ENCODE measurements at regions not wholly inside any gene's neighbourhood (a gene's known extent, or its start where the extent isn't known, plus 50 kb on each side); places are given as distances from the start of the nearest gene placed in this dataset.

DNA sequence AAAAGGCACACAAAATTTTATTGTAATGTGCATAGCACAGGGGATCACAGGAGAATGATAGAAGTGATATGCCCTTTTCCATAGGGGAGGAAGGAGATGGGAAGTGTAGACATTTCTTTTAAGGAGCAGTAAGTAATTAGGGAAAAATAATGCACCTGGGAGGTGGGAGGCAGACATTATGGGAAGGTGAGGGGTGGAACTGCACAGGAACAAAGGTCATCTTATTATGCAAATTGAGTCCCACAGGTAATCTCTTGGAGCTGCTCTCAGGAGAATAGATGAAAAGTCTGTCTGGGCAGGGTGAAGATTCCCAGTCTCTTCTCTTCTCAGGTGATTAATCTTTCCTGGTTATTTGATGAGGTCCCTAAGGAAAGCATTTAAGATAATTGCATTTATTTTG lies 331.5 kb downstream of the ENC1 start:
- DNase-seq = no peak

DNA sequence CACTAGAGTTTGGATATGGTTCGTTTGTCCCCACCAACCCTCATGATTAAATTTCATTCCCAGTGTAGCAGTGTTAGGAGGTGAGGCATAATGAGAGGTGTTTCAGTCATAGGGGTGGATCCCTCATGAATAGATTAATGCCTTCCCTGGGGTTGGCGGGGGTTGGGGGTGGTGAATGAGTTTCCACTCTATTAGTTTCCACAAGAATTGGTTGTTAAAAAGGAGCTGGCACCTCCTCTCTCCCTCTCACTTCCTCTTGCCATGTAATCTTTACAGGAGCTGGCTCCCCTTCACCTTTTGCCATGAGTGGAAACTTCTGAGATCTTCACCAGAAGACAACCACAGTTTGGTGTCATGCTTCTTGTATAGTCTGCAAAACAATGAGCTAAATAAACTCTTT lies 333.7 kb downstream of the ENC1 start:
- no peak for DNase-seq

DNA sequence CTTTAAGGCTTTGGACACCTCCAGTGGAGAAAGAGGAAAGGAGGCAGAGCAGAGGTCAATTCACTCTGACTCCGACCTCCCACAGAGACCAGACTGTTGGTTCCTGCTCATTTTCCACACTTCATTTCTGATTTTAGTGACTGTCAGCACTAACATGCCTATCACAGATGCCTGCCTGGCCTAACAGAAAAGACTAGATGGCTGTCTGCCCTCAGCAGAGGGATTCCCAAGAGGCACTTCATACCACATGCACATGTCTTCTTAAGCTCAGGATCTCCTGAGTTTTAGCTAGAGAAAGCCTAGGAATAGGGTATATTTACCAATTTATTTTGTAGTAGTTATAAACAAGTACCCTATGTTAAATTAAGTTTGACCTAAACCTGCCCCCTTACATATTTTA lies 336.0 kb downstream of the ENC1 start:
- DNase-seq = no peak

DNA sequence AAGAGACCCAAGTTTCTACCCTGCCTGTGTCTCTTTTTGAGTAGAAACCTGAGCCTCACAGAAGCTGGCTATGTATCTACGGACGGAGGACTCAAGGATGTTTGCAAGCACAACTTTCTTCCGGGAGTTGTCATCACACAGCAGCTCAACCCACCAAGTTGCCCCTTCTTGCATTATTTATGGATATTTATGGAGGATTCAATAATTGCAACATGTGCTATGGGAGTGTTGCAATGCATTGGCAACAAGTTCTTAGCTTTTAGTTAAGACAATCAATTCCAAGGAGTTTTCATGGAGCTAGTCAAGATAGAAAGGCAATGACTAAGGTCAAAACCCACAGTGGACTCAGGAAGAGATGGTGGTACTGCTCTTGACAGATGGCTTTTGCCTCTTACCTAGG lies 336.9 kb downstream of the ENC1 start:
- DNase-seq = no peak

DNA sequence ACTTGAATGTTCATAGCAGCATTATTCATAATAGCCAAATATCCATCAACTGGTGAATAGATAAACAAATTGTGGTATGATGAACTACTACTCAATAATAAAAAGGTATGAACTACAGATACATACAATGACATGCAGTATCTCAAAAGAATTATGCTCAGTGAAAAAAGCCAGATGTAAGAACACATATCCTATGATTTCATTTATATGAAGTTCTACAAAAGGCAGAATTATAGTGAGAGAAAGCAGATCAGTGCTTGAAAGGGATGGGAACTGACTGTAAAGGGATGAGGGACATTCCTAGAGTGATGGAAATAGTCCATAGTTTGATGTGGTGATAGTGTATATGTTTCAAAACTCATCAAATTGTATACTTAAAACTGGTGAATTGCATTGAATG lies 339.0 kb downstream of the ENC1 start:
- DNase-seq = no peak

DNA sequence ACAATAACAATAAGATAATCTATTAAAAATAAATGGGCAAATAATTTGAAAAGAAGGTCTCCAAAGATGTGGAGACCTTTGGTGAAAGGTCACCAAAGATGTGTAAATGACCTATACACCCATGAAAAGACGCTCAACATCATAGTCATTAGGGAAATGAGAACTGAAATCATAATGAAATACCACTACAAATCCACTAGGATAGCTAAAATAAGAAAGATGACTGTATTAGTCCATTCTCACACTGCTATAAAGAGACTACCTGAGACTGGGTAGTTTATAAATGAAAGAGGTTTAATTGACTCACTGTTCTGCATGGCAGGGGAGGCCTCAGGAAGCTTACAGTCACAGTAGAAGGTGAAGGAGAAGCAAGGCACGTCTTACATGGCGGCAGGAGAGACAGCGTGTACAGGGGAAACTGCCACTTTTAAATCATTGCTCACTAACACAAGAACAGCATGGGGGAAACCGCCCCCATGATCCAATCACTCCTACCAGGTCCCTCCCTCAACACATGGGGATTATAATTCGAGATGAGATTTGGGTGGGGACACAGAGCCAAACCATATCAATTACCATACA lies 339.6 kb downstream of the ENC1 start:
- DNase-seq = no peak

DNA sequence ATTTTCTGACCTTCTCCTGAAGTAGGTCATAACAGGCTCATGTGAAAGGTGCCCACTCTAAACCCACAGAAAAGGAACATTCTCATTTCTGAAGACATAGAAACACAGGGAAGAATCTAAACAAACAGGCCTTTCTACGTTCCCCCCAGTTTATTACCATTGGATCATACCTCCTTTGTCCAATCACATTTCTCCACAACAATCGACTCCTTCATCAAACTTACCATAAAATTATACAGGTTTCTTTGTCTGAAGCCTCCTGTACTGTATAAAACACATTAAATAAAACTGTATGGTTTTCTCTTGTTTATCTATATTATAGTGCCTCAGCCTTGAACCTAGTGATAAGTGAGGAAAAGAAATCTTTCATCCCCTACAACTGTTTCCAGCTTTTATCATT lies 340.7 kb downstream of the ENC1 start:
- no peak for DNase-seq

DNA sequence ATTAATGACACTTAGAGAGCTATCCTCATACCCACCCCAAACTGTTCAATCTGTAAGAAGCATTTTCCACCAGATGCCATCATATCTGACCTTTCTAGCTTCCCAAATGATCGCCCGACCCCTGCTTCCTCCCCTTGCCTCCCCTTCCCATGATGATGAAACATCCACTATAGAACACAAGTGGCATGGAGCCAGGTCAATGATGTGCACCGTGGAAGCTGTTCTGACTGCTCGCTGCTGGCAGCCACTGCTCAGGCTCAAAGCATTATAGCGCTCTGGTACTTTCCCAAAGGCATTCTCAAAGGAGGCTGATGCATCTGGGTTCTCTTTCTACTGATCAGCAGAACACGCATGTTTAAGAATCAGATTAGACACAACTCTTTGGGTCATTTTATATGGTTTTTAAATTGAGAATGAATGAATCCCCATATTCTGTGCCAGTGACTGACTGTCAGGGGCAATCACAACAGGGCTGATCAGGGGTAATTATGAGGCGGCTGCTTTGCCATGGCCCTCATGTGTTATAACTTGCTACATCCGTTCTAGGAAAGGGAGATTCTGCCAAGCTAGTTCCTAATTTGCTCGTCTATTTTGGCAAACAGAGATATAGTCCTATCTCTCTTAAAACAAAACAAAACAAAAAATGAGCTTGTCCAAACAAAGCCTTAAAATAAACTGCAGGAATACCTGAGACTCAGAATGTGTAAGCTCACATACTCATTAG lies 343.7 kb downstream of the ENC1 start:
- no peak for DNase-seq

DNA sequence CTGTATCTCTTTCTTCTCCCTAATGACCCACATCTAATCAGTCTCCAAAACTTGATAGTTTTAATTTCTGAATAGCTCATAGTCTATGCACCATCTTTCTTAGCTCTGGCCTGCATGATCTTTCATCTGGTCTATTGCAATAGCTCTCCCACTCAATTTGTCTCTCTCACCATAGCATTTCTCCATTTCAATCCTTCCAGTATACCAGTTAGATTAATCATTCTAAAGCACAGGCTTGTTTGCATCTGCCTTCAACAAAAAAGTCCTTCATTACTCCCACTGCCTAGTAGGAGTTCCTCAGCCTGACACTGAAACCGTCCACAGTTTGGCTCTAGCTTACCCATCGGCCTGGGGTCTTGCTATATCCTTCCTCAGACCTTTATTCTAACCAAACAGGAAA lies 344.9 kb downstream of the ENC1 start:
- no peak for DNase-seq

DNA sequence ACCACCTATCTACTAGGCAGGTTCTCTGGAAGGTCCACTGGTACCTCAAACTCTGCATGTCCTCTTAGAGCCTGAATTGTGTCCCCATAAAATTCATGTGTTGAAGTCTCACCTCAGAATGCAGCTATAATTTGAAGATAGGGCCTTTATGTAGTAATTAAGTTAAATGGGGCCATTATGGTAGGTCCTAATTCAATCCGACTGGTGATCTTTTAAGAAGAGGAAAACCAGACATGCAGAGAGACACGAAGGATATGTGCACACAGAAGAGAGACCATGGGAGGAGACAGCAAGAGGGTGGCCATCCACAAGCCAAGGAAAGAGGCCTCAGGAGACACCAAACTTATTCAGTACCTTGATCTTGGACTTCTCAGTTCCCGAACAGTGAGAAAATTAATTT lies 345.4 kb downstream of the ENC1 start:
- no peak for DNase-seq

DNA sequence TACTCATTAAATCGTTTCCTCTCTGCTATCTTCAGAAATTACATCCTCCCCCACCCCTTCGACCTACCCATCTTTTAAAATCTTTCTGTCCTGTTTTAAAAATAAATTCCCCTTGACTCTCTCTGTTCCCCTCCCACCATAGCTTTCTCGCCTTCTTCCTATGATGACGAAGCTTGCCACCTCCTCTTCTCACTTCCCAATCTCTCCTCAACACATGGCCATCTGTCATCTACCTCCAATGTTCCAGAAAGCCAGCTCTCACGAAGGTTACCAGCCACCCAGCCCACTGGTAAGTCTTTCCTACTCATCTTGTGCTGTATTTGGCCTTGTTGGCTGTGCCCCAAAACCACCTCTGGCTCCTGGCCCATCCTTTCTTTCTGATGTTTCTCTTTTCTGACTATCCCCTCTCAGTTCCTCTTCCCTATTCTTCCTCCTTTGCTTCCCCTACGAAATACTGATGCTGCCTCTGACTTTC lies 346.3 kb downstream of the ENC1 start:
- DNase-seq = no peak

DNA sequence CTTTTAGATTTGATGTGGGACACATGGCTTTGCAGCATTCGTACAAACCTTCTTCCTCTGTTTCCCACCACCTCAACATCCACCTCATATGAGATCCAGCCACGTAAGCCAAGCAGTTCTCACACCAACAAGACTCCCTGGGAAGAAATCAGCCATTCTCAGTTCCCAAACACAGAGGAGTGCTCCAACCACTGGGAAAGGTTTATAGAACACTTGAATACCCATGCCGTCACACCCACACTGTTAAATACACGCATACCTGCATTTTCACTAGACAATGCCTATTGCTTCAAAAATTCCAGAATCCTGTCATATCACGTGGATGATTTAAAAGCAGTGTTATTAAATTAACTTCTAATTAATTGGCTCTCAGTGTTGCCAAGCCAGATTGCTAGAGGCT lies 347.3 kb downstream of the ENC1 start:
- no peak for DNase-seq

DNA sequence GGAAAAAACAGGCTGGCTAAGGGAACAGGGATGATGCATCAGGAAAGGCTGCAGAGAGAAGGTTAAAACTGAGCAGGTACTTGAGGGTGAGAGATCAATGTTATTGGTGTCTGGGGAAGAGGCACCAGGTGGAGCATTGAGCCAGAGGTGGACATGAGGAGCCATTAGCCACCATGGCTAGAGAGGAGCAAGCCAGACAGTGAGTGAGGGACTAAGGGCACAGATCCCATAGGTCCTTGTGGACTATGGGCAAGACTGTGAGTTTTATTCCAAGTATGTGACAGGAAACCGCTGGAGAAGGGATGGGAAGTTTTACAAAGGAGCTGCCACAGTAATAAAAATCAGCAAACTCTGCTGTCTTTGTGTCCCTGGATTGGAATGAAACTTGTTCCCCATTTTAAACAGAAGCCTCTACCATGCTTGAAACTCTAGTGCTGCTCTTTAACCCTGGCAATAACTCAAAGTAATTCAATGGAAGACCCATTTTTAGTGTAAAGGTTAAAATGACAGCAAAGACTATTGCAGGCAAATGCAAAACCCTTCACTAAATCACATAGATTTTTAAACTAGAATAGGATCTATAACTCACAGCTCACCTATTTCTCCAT lies 349.8 kb downstream of the ENC1 start:
- DNase-seq = no peak

DNA sequence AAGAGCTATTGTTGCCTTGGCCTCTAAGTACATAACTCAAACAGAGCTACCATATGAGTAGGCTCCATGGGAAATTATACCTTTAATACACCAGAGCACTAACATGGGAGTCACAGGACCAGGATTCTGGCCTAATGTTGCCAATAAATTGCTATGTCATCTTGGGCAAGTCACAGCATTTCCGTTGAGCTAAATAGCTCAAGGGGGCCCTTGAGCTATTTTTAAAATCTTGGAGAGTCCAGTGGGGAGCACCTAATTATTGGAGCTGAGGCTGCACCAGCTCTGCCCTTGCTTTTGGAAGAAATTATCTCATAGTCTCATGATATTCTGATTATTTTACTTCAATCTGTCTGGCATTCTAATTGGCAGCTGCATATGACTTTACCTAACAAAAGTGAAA lies 350.8 kb downstream of the ENC1 start:
- no peak for DNase-seq

DNA sequence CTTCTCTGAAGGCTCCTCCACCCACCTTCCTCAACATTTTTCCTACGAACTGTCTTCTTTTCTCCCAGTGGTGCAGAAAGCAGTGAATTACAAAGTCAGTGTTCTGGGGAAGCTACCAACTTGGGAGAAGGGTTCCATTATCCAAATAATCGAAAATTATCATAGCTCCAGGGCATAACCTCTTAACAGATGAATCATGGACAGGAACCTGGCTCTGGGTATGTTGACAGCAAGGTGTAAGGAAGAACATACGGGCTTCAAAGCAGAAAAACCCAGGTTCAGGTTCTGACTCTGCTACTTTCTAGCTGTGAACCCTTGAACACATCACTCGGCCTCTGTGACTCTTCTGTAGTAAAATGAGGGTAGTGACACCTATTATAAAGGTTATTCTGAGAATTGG lies 351.3 kb downstream of the ENC1 start:
- DNase-seq = no peak

DNA sequence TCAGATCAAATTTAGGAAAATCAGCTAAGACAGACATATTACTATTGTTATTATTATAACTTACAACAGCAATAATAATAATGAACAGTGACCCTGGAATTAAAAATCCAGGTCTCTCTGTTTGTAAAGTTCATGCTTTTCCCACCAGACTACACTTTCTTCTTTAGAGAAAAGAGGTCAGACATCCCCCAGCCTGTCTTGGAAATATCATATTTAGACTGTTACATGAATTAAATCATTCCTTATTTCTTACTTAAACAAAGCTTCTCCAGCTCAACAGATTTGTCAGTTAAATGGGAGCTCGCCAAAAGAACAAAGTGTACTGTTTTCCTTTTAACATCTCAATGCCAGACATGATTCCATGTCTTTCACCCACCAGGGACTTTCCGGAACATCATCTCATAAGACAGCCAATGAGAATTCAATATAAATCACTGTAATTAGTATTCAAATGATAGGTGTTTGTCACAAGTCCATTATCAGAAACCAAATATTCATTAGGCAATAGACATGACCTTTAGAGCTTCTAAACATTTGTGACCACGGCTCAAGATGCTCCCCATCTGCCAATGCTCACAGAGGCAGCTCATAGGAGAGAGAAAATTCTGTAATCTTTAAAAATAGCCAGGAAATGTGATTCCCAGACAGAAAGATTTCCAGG lies 351.9 kb downstream of the ENC1 start:
- no peak for DNase-seq

DNA sequence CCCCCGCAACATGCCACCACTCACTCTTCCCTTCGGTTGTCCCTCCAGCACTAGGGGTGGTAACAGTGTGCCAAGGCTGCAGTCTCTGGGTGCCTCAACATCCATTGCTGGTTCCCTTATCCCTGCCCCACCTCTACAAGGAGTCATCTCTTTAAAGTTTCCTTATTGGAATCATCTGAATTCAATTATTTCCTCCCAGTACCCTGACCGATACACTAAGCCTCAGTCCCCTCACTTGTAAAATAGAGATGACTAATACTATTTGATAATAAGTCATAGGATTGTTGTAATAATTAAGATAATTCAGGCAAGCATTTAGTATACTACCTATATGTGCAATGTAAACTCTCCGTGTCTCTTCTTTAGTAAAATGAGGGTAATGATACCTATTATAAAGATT lies 352.5 kb downstream of the ENC1 start:
- DNase-seq = no peak

DNA sequence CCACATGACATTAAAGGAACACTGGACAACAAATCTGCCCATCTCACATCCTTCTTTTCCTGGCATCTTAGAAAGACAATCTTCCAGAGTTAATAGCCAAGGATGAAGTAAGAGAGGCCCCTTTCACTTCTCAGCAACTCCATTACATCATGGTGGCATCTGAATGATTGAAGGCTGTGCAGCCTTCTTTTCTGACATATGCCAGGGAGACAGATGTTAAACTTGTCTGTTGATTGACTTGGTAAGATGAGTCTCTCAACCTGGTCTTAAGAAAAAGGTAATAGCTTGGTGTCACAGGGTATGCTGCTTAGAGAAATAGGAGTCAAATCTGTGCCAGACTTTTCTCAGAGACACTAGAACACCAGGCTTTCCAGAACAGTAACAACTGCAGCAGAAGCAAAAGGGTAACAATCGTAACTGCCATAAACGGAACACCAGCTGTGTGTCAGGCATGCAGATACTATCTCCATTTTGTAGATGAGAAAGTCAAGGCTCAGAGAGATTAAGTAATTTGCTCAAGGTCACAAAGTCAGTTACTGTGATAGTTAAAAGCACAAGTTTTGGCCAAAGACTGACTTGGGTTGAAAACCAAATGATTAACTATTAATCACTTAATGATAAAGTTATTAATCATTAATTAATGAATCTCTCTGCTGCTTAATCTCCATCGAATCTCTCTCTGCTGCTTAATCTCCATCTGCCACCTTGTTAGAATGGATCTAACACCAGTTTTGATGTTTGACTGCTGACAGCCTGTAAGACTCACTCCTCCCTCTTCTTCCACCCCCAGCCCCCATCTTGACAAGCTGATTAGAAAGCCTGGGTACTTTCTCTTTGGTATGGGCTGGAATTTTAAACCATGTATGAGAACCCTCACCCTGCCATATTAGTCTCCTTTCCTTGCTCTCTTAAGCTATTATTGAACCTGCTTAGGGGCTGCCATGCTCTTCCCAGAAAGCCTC lies 353.5 kb downstream of the ENC1 start:
- no peak for DNase-seq

DNA sequence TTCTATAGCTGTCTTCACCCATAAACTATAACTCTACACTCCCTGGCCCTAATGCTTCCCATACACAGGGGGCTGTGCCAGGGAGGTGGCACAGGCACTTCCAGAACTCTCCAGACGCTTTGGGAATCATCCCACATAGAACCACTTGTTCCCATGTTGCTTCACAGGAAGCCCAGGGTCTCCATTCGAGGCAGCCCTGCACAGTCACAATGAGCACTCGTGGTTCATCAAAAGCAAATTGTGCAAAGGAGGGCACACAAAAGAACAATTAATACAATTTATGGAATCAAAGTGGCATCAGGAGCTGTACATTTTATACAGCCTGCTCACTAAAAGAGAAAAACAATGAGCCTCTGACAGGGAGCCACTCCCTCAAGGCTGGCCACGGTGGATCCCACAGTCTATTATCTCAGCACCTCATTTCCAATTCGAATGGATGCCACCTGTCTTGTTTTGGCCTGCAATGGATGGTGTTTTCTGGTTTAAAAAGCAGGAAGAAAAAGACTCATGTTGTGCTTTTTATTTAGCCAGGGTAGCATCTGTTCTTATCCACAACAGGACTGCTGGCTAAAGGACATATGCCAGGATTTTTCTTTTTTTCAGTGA lies 354.8 kb downstream of the ENC1 start:
- DNase-seq = no peak

DNA sequence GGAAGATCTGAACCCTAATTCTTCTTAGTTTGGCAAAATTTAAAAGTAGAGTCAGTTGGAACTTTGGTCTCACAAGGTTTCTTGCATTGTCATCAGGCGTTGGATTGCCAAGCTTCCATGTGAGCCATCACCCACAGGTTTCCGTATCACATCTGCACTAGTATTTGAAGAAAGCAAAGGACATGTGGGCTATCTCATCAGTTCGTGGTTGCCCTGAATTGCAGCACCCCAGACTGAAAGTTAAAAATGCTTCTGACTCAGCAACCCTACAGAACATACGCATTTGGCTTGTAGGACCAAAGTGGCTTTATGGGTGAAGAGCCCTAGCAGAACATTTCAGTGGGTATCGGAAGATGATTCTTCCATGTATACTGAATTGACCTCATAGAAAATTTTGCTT lies 358.0 kb downstream of the ENC1 start:
- DNase-seq = no peak

DNA sequence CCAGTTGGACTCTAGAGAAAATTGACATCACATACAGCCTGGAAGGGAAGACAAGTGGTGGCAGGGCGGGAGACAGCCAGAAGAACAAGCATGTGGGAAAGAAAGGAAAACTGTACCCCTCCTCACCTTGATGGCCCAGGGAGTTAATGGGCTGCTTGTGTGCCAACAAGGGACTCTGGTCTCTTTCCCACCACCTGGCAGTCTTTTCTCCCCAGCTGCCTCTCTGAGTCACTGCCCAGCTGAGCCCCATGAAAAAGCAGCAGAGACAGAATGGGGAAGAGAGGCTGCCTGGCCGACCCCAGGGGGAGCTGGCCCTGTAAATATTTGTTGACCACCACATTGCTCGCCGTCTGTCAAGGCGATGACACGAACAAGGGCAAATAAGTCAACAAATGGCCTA lies 359.4 kb downstream of the ENC1 start:
- DNase-seq = no peak

DNA sequence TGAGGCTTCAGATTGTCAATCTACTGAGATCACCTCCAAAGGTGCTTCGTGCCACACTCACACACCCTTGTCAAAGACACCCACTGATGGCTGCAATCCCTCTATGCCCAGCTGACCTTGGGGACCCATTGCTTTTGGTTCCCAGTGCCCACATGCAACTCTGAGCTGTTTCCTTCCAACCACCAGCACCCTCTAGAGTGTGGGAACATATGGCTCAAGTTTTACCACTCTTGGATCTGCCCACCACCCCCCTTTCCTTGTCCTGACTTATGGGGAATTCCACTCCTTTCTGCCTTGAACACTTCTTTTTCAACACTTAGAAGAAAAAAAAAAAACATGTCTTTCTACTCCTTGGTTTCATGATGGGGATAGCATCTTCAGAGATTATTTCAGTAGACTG lies 360.2 kb downstream of the ENC1 start:
- no peak for DNase-seq

DNA sequence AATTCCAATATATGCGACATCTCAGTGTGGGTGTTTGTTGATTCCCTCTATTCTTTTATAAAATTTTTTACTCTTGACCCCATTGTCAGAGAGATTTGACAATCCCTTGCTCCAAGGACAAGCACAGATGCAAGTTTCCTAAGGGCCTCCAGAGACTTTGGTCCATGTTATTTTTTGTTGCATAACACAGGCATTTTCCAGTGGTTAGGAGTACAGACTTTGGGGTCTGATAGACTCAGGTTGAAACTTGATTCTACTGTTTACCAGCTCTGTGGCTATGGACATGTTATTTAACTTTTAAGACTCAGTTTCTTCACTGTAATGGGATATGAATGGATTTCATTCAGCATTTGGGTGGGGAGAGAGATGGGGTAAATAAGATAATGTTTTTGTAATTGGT lies 361.3 kb downstream of the ENC1 start:
- DNase-seq = no peak

Measured in activated CD8-positive, alpha-beta memory T cell treated with anti-CD3 and anti-CD28 coated beads, Interleukin-2, amount 50 U/mL, for 4 hours (primary cell).